Erythroblast (primary cell): ENCODE measurements at regions not wholly inside any gene's neighbourhood (a gene's known extent, or its start where the extent isn't known, plus 50 kb on each side); places are given as distances from the start of the nearest gene placed in this dataset.

ENCODE experiments used
- GATA1 ChIP-seq: IDR thresholded peaks from 2 replicates; pipeline ENCODE4 v1.6.1; 2011; ENCODE audit warnings: low read depth, mild to moderate bottlenecking, control low read depth, low read length, moderate library complexity
- POLR2A ChIP-seq: IDR thresholded peaks from 2 replicates; pipeline ENCODE4 v1.6.1; 2011; ENCODE audit warnings: mild to moderate bottlenecking, low read length

DNA sequence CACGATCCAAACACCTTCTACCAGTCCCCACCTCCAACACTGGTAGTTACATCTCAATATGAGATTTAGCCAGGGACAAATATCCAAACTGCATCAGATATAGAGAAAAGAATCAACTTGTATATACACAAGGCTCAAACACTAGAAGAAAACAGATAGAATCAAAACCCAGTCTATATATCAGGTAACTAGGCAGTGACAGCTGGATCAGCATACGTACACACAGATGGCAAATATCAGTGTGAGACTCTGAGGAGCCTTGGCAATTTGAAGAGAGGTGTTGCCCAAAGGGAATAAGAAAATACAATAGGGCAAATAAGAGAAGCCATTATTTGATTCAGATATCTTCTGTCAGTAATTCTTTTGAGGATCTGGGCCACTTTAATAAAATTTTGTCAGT lies 951.3 kb upstream of the CHORDC1 start:
- TF ChIP-seq POLR2A (no peak), GATA1 (no peak)
